OCI-LY1 (cell line): ENCODE measurements at regions not wholly inside any gene's neighbourhood (a gene's known extent, or its start where the extent isn't known, plus 50 kb on each side); places are given as distances from the start of the nearest gene placed in this dataset.

Source experiments
- CTCF ChIP-seq: fragments of 200-600 bp; sonication (generic), shearing (Covaris generic); IDR thresholded peaks from 2 replicates; pipeline ENCODE4 v1.5.1; 2017; ENCODE audit warnings: mild to moderate bottlenecking, antibody characterized with exemption, low read length, moderate library complexity, mixed read lengths
- EZH2 ChIP-seq: fragments of 200-600 bp; sonication (generic), shearing (Covaris generic); IDR thresholded peaks from 2 replicates; pipeline ENCODE4 v1.8.0; 2017; ENCODE audit warnings: borderline replicate concordance, mixed run types, mild to moderate bottlenecking, antibody characterized with exemption, low read length, moderate library complexity, mixed read lengths

- TF ChIP-seq EZH2 (no peak), CTCF (no peak)
Observed at GRCh38 chr18:54031243-54031642, 193.2 kb downstream of the MBD2 start.
